Cardiac fibroblast (primary cell): ENCODE measurements at regions not wholly inside any gene's neighbourhood (a gene's known extent, or its start where the extent isn't known, plus 50 kb on each side); places are given as distances from the start of the nearest gene placed in this dataset.

Experiments used
- DNase-seq, 2 donors: peaks; one replicate each; pipeline versions ENCODE4 v3.0.0 to v3.0.0-alpha.2; 2010; ENCODE audit warnings: low read depth in 2 of 2
- H3K4me3 ChIP-seq, 2 donors: replicated peaks in 1 of 2; 1 replicate in 1 of 2; 2 replicates in 1 of 2; pipeline ENCODE4 v1.5.1; 2011; ENCODE audit warnings: low read depth in 2 of 2, low read length in 2 of 2, mild to moderate bottlenecking in 2 of 2, moderate library complexity in 1 of 2
- CTCF ChIP-seq: IDR thresholded peaks from one replicate; pipeline ENCODE4 v1.5.1; 2011; ENCODE audit warnings: low read depth, mild to moderate bottlenecking, low read length, inconsistent platforms

DNA sequence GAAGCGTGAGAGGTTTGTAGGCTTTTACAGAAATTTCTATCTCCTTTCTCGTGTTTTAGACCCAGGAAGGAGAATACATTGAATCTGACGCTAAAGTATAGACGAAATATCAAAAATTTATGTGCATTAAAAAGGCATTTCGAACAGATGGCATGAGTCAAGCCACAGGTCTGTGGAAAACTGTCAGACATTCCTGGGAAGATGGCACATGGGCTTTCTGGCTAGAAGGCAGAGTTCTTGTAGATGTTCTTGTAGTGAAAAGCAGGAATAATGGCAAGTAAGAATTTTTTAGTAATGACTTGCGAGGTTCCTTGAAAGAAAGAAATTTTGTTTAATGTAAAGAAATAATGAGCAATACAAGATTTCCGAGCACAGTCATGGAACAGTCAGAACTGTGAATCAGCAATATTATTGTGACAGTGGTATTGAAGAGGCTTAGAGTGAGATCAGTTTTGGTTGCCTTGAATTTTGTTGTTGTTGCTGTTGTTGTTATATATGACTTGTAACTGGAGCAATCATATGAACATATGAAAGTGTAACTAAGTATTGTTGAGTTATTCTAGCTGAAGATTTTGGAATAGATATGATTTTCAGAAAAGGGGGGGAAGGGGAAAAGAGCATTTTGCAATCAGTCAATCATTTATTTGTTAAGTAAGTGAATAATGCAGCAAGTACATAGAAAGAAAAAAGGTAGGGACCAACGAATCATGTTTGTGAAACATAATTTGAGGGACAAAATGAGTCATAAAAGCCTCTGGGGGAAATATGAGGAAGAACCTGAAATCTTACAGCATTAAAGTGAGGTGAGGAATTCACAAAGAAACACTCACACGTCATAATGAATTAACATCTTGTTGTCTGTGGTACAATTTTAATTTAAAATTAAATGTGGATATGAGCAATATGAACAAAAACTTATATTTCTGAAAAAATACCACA, 339.0 kb upstream of the CTNND2 start:
- no peak for TF ChIP-seq CTCF
- no peak for DNase-seq
- no peak overlapping the region for H3K4me3 ChIP-seq

DNA sequence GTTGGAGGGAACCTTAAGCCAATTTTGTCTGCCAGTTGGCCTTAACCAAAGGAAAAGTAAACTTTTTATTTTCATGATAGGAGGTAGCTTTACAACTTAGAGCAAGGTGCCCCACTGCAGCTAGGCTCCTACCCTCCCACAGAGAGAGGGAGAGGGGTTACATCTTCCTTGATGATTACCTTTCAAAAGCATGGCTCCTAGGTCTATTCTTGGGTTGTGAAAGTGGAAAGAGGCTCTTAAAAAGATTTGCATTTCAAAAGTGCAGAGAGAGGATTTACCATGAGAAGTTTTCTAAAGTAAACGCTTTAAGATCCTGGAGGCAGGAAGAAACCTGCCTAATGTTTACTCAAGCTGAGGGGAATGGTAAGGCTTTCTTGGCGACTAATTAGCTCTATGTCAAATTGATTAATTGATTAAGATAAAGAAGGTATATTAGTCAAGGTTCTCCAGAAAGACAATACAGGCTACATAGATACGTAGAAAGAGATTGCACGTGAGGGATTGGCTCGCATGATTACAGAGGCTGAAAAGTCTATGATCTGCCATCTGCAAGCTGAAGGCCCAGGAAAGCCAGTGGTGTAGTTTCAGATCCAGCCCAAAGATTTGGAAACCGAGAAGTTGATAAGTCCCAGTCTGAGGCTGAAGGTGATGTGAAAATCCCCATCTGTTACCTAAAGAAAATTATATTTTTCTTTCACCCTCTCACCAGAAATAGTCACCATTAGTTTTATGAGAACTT, 333.8 kb upstream of the CTNND2 start:
- DNase-seq: no peak
- no peak overlapping the region for H3K4me3 ChIP-seq
- no peak for TF ChIP-seq CTCF

GRCh38 chr5:12230659-12231058, 326.4 kb upstream of the CTNND2 start:
- DNase-seq: no peak
- no peak overlapping the region for H3K4me3 ChIP-seq
- TF ChIP-seq CTCF: no peak

GRCh38 chr5:12217039-12217438, 312.8 kb upstream of the CTNND2 start:
- no peak for DNase-seq
- TF ChIP-seq CTCF: no peak
- no peak overlapping the region for H3K4me3 ChIP-seq

GRCh38 chr5:12214267-12215015, 310.2 kb upstream of the CTNND2 start:
- DNase-seq: no peak
- no peak overlapping the region for H3K4me3 ChIP-seq
- TF ChIP-seq CTCF: no peak

GRCh38 chr5:12208366-12209100, 304.3 kb upstream of the CTNND2 start:
- no peak for TF ChIP-seq CTCF
- H3K4me3 ChIP-seq: no peak overlapping the region
- DNase-seq: no peak
